ENCODE measurements at regions not wholly inside any gene's neighbourhood (a gene's known extent, or its start where the extent isn't known, plus 50 kb on each side); places are given as distances from the start of the nearest gene placed in this dataset.

- Histone ChIP-seq H3K27me3 (ENCODE audit: control insufficient read depth in 2 of 2, insufficient read depth in 1 of 2, low read length in 1 of 2) (no peaks in the 10 kb centered on the region), H3K9me3 (ENCODE audit: control insufficient read depth in 2 of 2, insufficient read depth in 1 of 2, low read length in 1 of 2) (no peaks in the 10 kb centered on the region), H3K27ac (ENCODE audit: low read depth in 1 of 2, low read length in 1 of 2) (no peak overlapping the region), H3K36me3 (ENCODE audit: control insufficient read depth in 2 of 2, insufficient read depth in 2 of 2, low read length in 1 of 2) (no peaks in the 10 kb centered on the region), H3K4me3 (ENCODE audit: low read length in 2 of 2) (no peak overlapping the region), H3K4me1 (ENCODE audit: control insufficient read depth in 2 of 2, insufficient read depth in 2 of 2, low read length in 2 of 2) (peaks cover 2 to 14% of the 10 kb centered on the region in 2 donors)
- 96% methylated on average over 8 of the region's 8 CpGs for WGBS
- DNase-seq (ENCODE audit: low read depth in 6 of 9, low spot score in 9 of 9), result no peak
Observed at GRCh38 chr3:72338082-72338941, 509.9 kb downstream of the SHQ1 start.

- Histone ChIP-seq H3K4me3 (ENCODE audit: low read length in 2 of 2) (no peak overlapping the region), H3K4me1 (ENCODE audit: control insufficient read depth in 2 of 2, insufficient read depth in 2 of 2, low read length in 2 of 2) (peaks cover 2 to 11% of the 10 kb centered on the region in 2 donors), H3K27ac (ENCODE audit: low read depth in 1 of 2, low read length in 1 of 2) (no peak overlapping the region), H3K36me3 (ENCODE audit: control insufficient read depth in 2 of 2, insufficient read depth in 2 of 2, low read length in 1 of 2) (no peaks in the 10 kb centered on the region), H3K27me3 (ENCODE audit: control insufficient read depth in 2 of 2, insufficient read depth in 1 of 2, low read length in 1 of 2) (no peaks in the 10 kb centered on the region), H3K9me3 (ENCODE audit: control insufficient read depth in 2 of 2, insufficient read depth in 1 of 2, low read length in 1 of 2) (no peaks in the 10 kb centered on the region)
- 92% methylated on average over 5 of the region's 5 CpGs for WGBS
- DNase-seq (ENCODE audit: low read depth in 6 of 9, low spot score in 9 of 9), result no peak
Observed at GRCh38 chr3:72337480-72337855, 510.8 kb downstream of the SHQ1 start.

- peaks cover 2 to 11% of the 10 kb centered on the region in 2 donors for H3K4me1 ChIP-seq (ENCODE audit: control insufficient read depth in 2 of 2, insufficient read depth in 2 of 2, low read length in 2 of 2)
- H3K27ac ChIP-seq (ENCODE audit: low read depth in 1 of 2, low read length in 1 of 2), result no peak overlapping the region
- peak in 2 of 9 donors; percentile 21 to 24 for DNase-seq (ENCODE audit: low read depth in 6 of 9, low spot score in 9 of 9)
- no peaks in the 10 kb centered on the region for H3K27me3 ChIP-seq (ENCODE audit: control insufficient read depth in 2 of 2, insufficient read depth in 1 of 2, low read length in 1 of 2)
- no peaks in the 10 kb centered on the region for H3K9me3 ChIP-seq (ENCODE audit: control insufficient read depth in 2 of 2, insufficient read depth in 1 of 2, low read length in 1 of 2)
- WGBS, result 57% methylated on average over 24 of the region's 24 CpGs
- H3K36me3 ChIP-seq (ENCODE audit: control insufficient read depth in 2 of 2, insufficient read depth in 2 of 2, low read length in 1 of 2), result no peaks in the 10 kb centered on the region
- no peak overlapping the region for H3K4me3 ChIP-seq (ENCODE audit: low read length in 2 of 2)
Observed at GRCh38 chr3:72336821-72337479, 511.3 kb downstream of the SHQ1 start.

GRCh38 chr3:72336114-72336651 lies 512.1 kb downstream of the SHQ1 start:
- Histone ChIP-seq H3K27ac (ENCODE audit: low read depth in 1 of 2, low read length in 1 of 2) (no peak overlapping the region), H3K4me3 (ENCODE audit: low read length in 2 of 2) (no peak overlapping the region), H3K27me3 (ENCODE audit: control insufficient read depth in 2 of 2, insufficient read depth in 1 of 2, low read length in 1 of 2) (no peaks in the 10 kb centered on the region), H3K9me3 (ENCODE audit: control insufficient read depth in 2 of 2, insufficient read depth in 1 of 2, low read length in 1 of 2) (no peaks in the 10 kb centered on the region), H3K36me3 (ENCODE audit: control insufficient read depth in 2 of 2, insufficient read depth in 2 of 2, low read length in 1 of 2) (no peaks in the 10 kb centered on the region), H3K4me1 (ENCODE audit: control insufficient read depth in 2 of 2, insufficient read depth in 2 of 2, low read length in 2 of 2) (peaks cover 2 to 11% of the 10 kb centered on the region in 2 donors)
- DNase-seq (ENCODE audit: low read depth in 6 of 9, low spot score in 9 of 9), result no peak
- 75% methylated on average over 7 of the region's 7 CpGs for WGBS

- WGBS, result 98% methylated on average over 10 of the region's 10 CpGs
- Histone ChIP-seq H3K4me1 (ENCODE audit: control insufficient read depth in 2 of 2, insufficient read depth in 2 of 2, low read length in 2 of 2) (peaks cover 2 to 11% of the 10 kb centered on the region in 2 donors), H3K27ac (ENCODE audit: low read depth in 1 of 2, low read length in 1 of 2) (no peak overlapping the region), H3K4me3 (ENCODE audit: low read length in 2 of 2) (no peak overlapping the region), H3K36me3 (ENCODE audit: control insufficient read depth in 2 of 2, insufficient read depth in 2 of 2, low read length in 1 of 2) (no peaks in the 10 kb centered on the region), H3K27me3 (ENCODE audit: control insufficient read depth in 2 of 2, insufficient read depth in 1 of 2, low read length in 1 of 2) (no peaks in the 10 kb centered on the region), H3K9me3 (ENCODE audit: control insufficient read depth in 2 of 2, insufficient read depth in 1 of 2, low read length in 1 of 2) (no peaks in the 10 kb centered on the region)
- DNase-seq (ENCODE audit: low read depth in 6 of 9, low spot score in 9 of 9), result no peak
Observed at GRCh38 chr3:72335458-72336095, 512.7 kb downstream of the SHQ1 start.

- H3K36me3 ChIP-seq (ENCODE audit: control insufficient read depth in 2 of 2, insufficient read depth in 2 of 2, low read length in 1 of 2), result no peaks in the 10 kb centered on the region
- WGBS, result 98% methylated on average over 14 of the region's 14 CpGs
- no peak for DNase-seq (ENCODE audit: low read depth in 6 of 9, low spot score in 9 of 9)
- no peaks in the 10 kb centered on the region for H3K9me3 ChIP-seq (ENCODE audit: control insufficient read depth in 2 of 2, insufficient read depth in 1 of 2, low read length in 1 of 2)
- H3K27ac ChIP-seq (ENCODE audit: low read depth in 1 of 2, low read length in 1 of 2), result no peak overlapping the region
- peaks cover 2 to 11% of the 10 kb centered on the region in 2 donors for H3K4me1 ChIP-seq (ENCODE audit: control insufficient read depth in 2 of 2, insufficient read depth in 2 of 2, low read length in 2 of 2)
- no peaks in the 10 kb centered on the region for H3K27me3 ChIP-seq (ENCODE audit: control insufficient read depth in 2 of 2, insufficient read depth in 1 of 2, low read length in 1 of 2)
- H3K4me3 ChIP-seq (ENCODE audit: low read length in 2 of 2), result no peak overlapping the region
Observed at GRCh38 chr3:72334681-72335457, 513.4 kb downstream of the SHQ1 start.

- Histone ChIP-seq H3K27me3 (ENCODE audit: control insufficient read depth in 2 of 2, insufficient read depth in 1 of 2, low read length in 1 of 2) (no peaks in the 10 kb centered on the region), H3K4me1 (ENCODE audit: control insufficient read depth in 2 of 2, insufficient read depth in 2 of 2, low read length in 2 of 2) (peaks cover 2 to 16% of the 10 kb centered on the region in 2 donors), H3K9me3 (ENCODE audit: control insufficient read depth in 2 of 2, insufficient read depth in 1 of 2, low read length in 1 of 2) (no peaks in the 10 kb centered on the region), H3K27ac (ENCODE audit: low read depth in 1 of 2, low read length in 1 of 2) (no peak overlapping the region), H3K36me3 (ENCODE audit: control insufficient read depth in 2 of 2, insufficient read depth in 2 of 2, low read length in 1 of 2) (no peaks in the 10 kb centered on the region), H3K4me3 (ENCODE audit: low read length in 2 of 2) (no peak overlapping the region)
- DNase-seq (ENCODE audit: low read depth in 6 of 9, low spot score in 9 of 9), result no peak
- 98% methylated on average over 4 of the region's 4 CpGs for WGBS
Observed at GRCh38 chr3:72332689-72333088, 515.6 kb downstream of the SHQ1 start.

GRCh38 chr3:72332036-72332435 lies 516.2 kb downstream of the SHQ1 start:
- 98% methylated on average over 5 of the region's 5 CpGs for WGBS
- Histone ChIP-seq H3K27ac (ENCODE audit: low read depth in 1 of 2, low read length in 1 of 2) (no peak overlapping the region), H3K4me3 (ENCODE audit: low read length in 2 of 2) (no peak overlapping the region), H3K36me3 (ENCODE audit: control insufficient read depth in 2 of 2, insufficient read depth in 2 of 2, low read length in 1 of 2) (no peaks in the 10 kb centered on the region), H3K4me1 (ENCODE audit: control insufficient read depth in 2 of 2, insufficient read depth in 2 of 2, low read length in 2 of 2) (peaks cover 0 to 13% of the 10 kb centered on the region in 2 donors), H3K27me3 (ENCODE audit: control insufficient read depth in 2 of 2, insufficient read depth in 1 of 2, low read length in 1 of 2) (no peaks in the 10 kb centered on the region), H3K9me3 (ENCODE audit: control insufficient read depth in 2 of 2, insufficient read depth in 1 of 2, low read length in 1 of 2) (no peaks in the 10 kb centered on the region)
- no peak for DNase-seq (ENCODE audit: low read depth in 6 of 9, low spot score in 9 of 9)

Measured in thymus (tissue), 11 donors.